Nephron (organoid): ENCODE measurements at regions not wholly inside any gene's neighbourhood (a gene's known extent, or its start where the extent isn't known, plus 50 kb on each side); places are given as distances from the start of the nearest gene placed in this dataset.

Experiments used
- H3K27ac Mint-ChIP-seq, 3 experiments: 2 replicates each; pipeline ENCODE4 v1.8.0; 2020; ENCODE audit warnings: mixed read lengths in 3 of 3, mild to moderate bottlenecking in 2 of 3, moderate library complexity in 1 of 3
- H3K27me3 Mint-ChIP-seq: 2 replicates; pipeline ENCODE4 v1.8.0; 2021; ENCODE audit warnings: low read depth, mild to moderate bottlenecking, moderate library complexity, mixed read lengths
- H3K36me3 Mint-ChIP-seq: 2 replicates; pipeline ENCODE4 v1.8.0; 2020; ENCODE audit warnings: low read depth, mixed read lengths
- H3K4me1 Mint-ChIP-seq: 2 replicates; pipeline ENCODE4 v1.8.0; 2020; ENCODE audit warnings: mixed read lengths
- H3K4me3 Mint-ChIP-seq, 3 experiments: 2 replicates each; pipeline ENCODE4 v1.8.0; 2020; ENCODE audit warnings: mild to moderate bottlenecking in 3 of 3, mixed read lengths in 3 of 3, moderate library complexity in 2 of 3
- H3K9me3 Mint-ChIP-seq: 2 replicates; pipeline ENCODE4 v1.8.0; 2020; ENCODE audit warnings: mixed read lengths
- CTCF ChIP-seq, 3 experiments: fragments of 200-600 bp; sonication (generic); IDR thresholded peaks; one replicate each; pipeline ENCODE4 v1.5.0; 2021; ENCODE audit warnings: antibody characterized with exemption in 3 of 3; ENCODE audit not compliant: unreplicated experiment in 3 of 3

- H3K27me3 Mint-ChIP-seq: no peaks in the 10 kb centered on the region
Measured at GRCh38 chr3:174769171-174769570, 90.0 kb upstream of the NAALADL2 start.

GRCh38 chr3:174775603-174776002 is 83.5 kb upstream of the NAALADL2 start:
- H3K36me3 Mint-ChIP-seq: no peaks in the 10 kb centered on the region
- H3K4me1 Mint-ChIP-seq: no peaks in the 10 kb centered on the region
- no peak for TF ChIP-seq CTCF (IDR thresholded peaks at IDR 0.05; ENCODE audit: unreplicated experiment in 3 of 3)
- no peak overlapping the region for H3K4me3 Mint-ChIP-seq
- H3K27ac Mint-ChIP-seq: no peak overlapping the region
- no peaks in the 10 kb centered on the region for H3K27me3 Mint-ChIP-seq
- H3K9me3 Mint-ChIP-seq: no peaks in the 10 kb centered on the region

More at GRCh38 chr3:174769171-174769570, 90.0 kb upstream of the NAALADL2 start:
- H3K4me1 Mint-ChIP-seq: peaks cover 4% of the 10 kb centered on the region
- H3K36me3 Mint-ChIP-seq: no peaks in the 10 kb centered on the region
- no peak for TF ChIP-seq CTCF (IDR thresholded peaks at IDR 0.05; ENCODE audit: unreplicated experiment in 3 of 3)
- no peaks in the 10 kb centered on the region for H3K9me3 Mint-ChIP-seq
- no peak overlapping the region for H3K27ac Mint-ChIP-seq
- H3K4me3 Mint-ChIP-seq: no peak overlapping the region

- H3K36me3 Mint-ChIP-seq: no peaks in the 10 kb centered on the region
- H3K27me3 Mint-ChIP-seq: no peaks in the 10 kb centered on the region
- H3K4me1 Mint-ChIP-seq: no peaks in the 10 kb centered on the region
- no peak for TF ChIP-seq CTCF (IDR thresholded peaks at IDR 0.05; ENCODE audit: unreplicated experiment in 3 of 3)
- H3K4me3 Mint-ChIP-seq: no peak overlapping the region
- no peaks in the 10 kb centered on the region for H3K9me3 Mint-ChIP-seq
- H3K27ac Mint-ChIP-seq: no peak overlapping the region
Measured at GRCh38 chr3:174776123-174776522, 83.0 kb upstream of the NAALADL2 start.

GRCh38 chr3:174776636-174777035 is 82.5 kb upstream of the NAALADL2 start:
- no peak for TF ChIP-seq CTCF (IDR thresholded peaks at IDR 0.05; ENCODE audit: unreplicated experiment in 3 of 3)
- no peaks in the 10 kb centered on the region for H3K4me1 Mint-ChIP-seq
- H3K4me3 Mint-ChIP-seq: no peak overlapping the region
- H3K27me3 Mint-ChIP-seq: no peaks in the 10 kb centered on the region
- no peaks in the 10 kb centered on the region for H3K9me3 Mint-ChIP-seq
- no peaks in the 10 kb centered on the region for H3K36me3 Mint-ChIP-seq
- H3K27ac Mint-ChIP-seq: no peak overlapping the region

DNA sequence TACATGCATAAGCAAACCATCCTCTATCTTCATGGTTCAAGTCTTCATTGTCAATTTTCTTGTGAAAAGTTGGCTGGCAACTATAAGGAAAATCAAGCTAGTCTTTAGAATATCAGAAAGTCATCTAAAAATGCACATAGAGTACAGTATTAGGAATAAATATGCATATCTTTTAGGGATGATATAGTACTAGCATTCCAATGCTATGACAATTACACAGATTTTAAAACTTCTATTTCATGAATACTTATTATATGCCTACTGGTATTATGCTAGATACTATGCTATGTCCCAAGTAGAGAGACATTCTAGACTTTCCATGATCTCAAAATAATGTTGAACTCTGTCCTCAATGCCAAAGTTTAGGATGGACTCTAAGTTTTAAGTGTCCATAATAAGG is 81.3 kb upstream of the NAALADL2 start:
- H3K36me3 Mint-ChIP-seq: no peaks in the 10 kb centered on the region
- H3K27ac Mint-ChIP-seq: no peak overlapping the region
- no peaks in the 10 kb centered on the region for H3K9me3 Mint-ChIP-seq
- no peaks in the 10 kb centered on the region for H3K27me3 Mint-ChIP-seq
- no peak overlapping the region for H3K4me3 Mint-ChIP-seq
- TF ChIP-seq CTCF (IDR thresholded peaks at IDR 0.05; ENCODE audit: unreplicated experiment in 3 of 3): no peak
- no peaks in the 10 kb centered on the region for H3K4me1 Mint-ChIP-seq

- no peak for TF ChIP-seq CTCF (IDR thresholded peaks at IDR 0.05; ENCODE audit: unreplicated experiment in 3 of 3)
- Mint-ChIP-seq H3K9me3 (no peaks in the 10 kb centered on the region), H3K27me3 (no peaks in the 10 kb centered on the region), H3K4me1 (no peaks in the 10 kb centered on the region), H3K36me3 (no peaks in the 10 kb centered on the region), H3K27ac (no peak overlapping the region), H3K4me3 (no peak overlapping the region)
Measured at GRCh38 chr3:174783502-174783901, 75.6 kb upstream of the NAALADL2 start.
